ENCODE measurements at regions not wholly inside any gene's neighbourhood (a gene's known extent, or its start where the extent isn't known, plus 50 kb on each side); places are given as distances from the start of the nearest gene placed in this dataset.

- no peak for TF ChIP-seq CTCF (IDR thresholded peaks at IDR 0.05)
- no peak for TF ChIP-seq POLR2AphosphoS5 (IDR thresholded peaks at IDR 0.05; ENCODE audit: insufficient read depth in 1 of 2, low read depth in 1 of 2)
- no peak for TF ChIP-seq POLR2A (IDR thresholded peaks at IDR 0.05)
These were observed 192.5 kb downstream of the OTOR start for GRCh38 chr20:16940701-16941100.

Measured in vagina (tissue), 2 donors.